DND-41 (cell line): ENCODE measurements at regions not wholly inside any gene's neighbourhood (a gene's known extent, or its start where the extent isn't known, plus 50 kb on each side); places are given as distances from the start of the nearest gene placed in this dataset.

Experiments used
- ATAC-seq: fragments of 200-7000 bp; cut with Tn5 transposase; 3 replicates; pipeline ENCODE4 v1.9.1; 2021; ENCODE audit warnings: low read depth; ENCODE audit not compliant: insufficient read depth
- DNase-seq: peaks from one replicate; pipeline ENCODE4 v3.0.0-alpha.2; 2020
- H2AFZ ChIP-seq: 2 replicates; pipeline ENCODE4 v1.6.0; 2012; ENCODE audit warnings: low read depth, low read length
- H3K27ac ChIP-seq: 2 replicates; pipeline ENCODE4 v1.5.1; 2012; ENCODE audit warnings: low read length, inconsistent platforms
- H3K27me3 ChIP-seq: fragments of 200-600 bp; sonication (generic); 2 replicates; pipeline ENCODE4 v1.6.0; 2012; ENCODE audit warnings: low read length, mild to moderate bottlenecking, inconsistent platforms; ENCODE audit not compliant: insufficient read depth, poor library complexity
- H3K36me3 ChIP-seq: 2 replicates; pipeline ENCODE4 v1.5.1; 2012; ENCODE audit warnings: low read length, inconsistent platforms; ENCODE audit not compliant: insufficient read depth
- H3K4me1 ChIP-seq: 2 replicates; pipeline ENCODE4 v1.5.1; 2012; ENCODE audit warnings: mild to moderate bottlenecking, low read length; ENCODE audit not compliant: insufficient read depth
- H3K4me2 ChIP-seq: 2 replicates; pipeline ENCODE4 v1.6.0; 2012; ENCODE audit warnings: mild to moderate bottlenecking, moderate library complexity, low read length, inconsistent platforms; ENCODE audit not compliant: insufficient read depth
- H3K4me3 ChIP-seq, 2 experiments: fragments of 200-600 bp in 1 of 2; shearing (Covaris generic) in 1 of 2; 2 replicates each; pipeline ENCODE4 v1.5.1; 2012 to 2016; ENCODE audit warnings: inconsistent platforms in 2 of 2, low read length in 2 of 2, mild to moderate bottlenecking in 2 of 2, low read depth in 1 of 2, moderate library complexity in 1 of 2
- H3K79me2 ChIP-seq: 2 replicates; pipeline ENCODE4 v1.6.0; 2012; ENCODE audit warnings: low read length, inconsistent platforms; ENCODE audit not compliant: insufficient read depth
- H3K9ac ChIP-seq: 2 replicates; pipeline ENCODE4 v1.6.0; 2012; ENCODE audit warnings: low read depth, mild to moderate bottlenecking, inconsistent platforms, low read length, moderate library complexity
- H3K9me3 ChIP-seq: 2 replicates; pipeline ENCODE4 v1.5.1; 2012; ENCODE audit warnings: low read length, moderate library complexity, mild to moderate bottlenecking, inconsistent platforms; ENCODE audit not compliant: insufficient read depth, severe bottlenecking
- H4K20me1 ChIP-seq: 2 replicates; pipeline ENCODE4 v1.6.0; 2012; ENCODE audit warnings: low read length; ENCODE audit not compliant: insufficient read depth
- CTCF ChIP-seq: IDR thresholded peaks from 2 replicates; pipeline ENCODE4 v1.5.1; 2012; ENCODE audit warnings: borderline replicate concordance, low read length, moderate library complexity, mild to moderate bottlenecking; ENCODE audit not compliant: poor library complexity, severe bottlenecking; ENCODE audit errors: extremely low read depth
- EZH2 ChIP-seq: IDR thresholded peaks from 3 replicates; pipeline ENCODE4 v1.6.1; 2012; ENCODE audit warnings: borderline replicate concordance, low read depth, mild to moderate bottlenecking, moderate library complexity, low read length, inconsistent platforms; ENCODE audit not compliant: severe bottlenecking

GRCh38 chr2:62447411-62447810 is 58.6 kb downstream of the TMEM17 start:
- Histone ChIP-seq H2AFZ (no peak overlapping the region), H3K4me2 (no peak overlapping the region), H3K4me3 (no peak overlapping the region), H3K4me1 (no peaks in the 10 kb centered on the region), H3K27me3 (no peaks in the 10 kb centered on the region), H4K20me1 (no peaks in the 10 kb centered on the region), H3K79me2 (no peaks in the 10 kb centered on the region), H3K9ac (no peak overlapping the region), H3K9me3 (no peaks in the 10 kb centered on the region), H3K27ac (no peak overlapping the region), H3K36me3 (no peaks in the 10 kb centered on the region)
- TF ChIP-seq EZH2 (no peak), CTCF (no peak)
- DNase-seq (no peak), ATAC-seq (no peak)

DNA sequence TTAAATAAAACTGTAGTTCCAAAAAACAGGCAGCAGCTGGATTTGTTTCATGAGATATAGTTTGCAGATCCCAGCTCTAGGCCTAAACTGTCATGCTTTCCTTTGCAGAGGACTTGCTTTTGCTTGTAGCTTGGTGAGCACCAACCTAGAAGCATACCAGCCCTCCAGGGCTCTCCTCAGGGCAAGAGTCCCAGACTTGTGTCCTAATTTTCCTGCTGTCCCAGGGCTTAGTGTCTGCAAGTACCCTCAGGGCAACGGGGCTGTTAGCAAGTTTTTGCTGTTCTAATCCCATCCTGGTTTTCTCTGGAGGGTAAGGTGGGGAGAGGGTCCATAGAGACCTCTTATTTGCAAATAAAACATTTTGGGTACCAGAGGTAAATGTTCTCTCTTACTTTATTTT is 59.5 kb downstream of the TMEM17 start:
- H3K4me2 ChIP-seq: no peak overlapping the region
- H3K27me3 ChIP-seq: no peaks in the 10 kb centered on the region
- H2AFZ ChIP-seq: no peak overlapping the region
- ATAC-seq (no peak), DNase-seq (no peak)
- H3K79me2 ChIP-seq: no peaks in the 10 kb centered on the region
- no peak overlapping the region for H3K4me3 ChIP-seq
- no peaks in the 10 kb centered on the region for H3K36me3 ChIP-seq
- H3K27ac ChIP-seq: no peak overlapping the region
- no peaks in the 10 kb centered on the region for H4K20me1 ChIP-seq
- no peaks in the 10 kb centered on the region for H3K4me1 ChIP-seq
- no peak for TF ChIP-seq CTCF
- no peak for TF ChIP-seq EZH2
- no peak overlapping the region for H3K9ac ChIP-seq
- no peaks in the 10 kb centered on the region for H3K9me3 ChIP-seq

DNA sequence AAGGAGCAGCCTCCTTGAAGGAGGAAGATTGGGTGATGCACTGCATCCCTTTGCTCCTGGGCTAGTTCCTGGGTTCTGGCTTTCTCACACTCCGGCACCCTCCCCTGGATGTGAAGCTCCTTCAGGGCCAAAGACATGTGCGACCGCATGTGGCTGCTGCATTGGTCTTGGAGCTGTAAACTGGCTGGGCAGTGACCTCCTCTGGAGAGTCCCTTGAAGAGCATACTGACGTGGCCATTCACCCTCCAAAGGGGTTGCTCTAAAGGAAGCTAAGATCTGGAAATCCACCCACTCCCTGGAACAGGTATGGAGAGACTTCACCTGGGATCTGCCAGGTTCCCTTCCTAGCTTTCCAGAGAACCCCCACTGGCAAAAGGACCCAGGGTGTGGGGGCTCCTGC is 62.1 kb downstream of the TMEM17 start:
- TF ChIP-seq CTCF (no peak), EZH2 (no peak)
- no peak overlapping the region for H3K4me2 ChIP-seq
- H3K4me3 ChIP-seq: no peak overlapping the region
- ATAC-seq (no peak), DNase-seq (no peak)
- no peak overlapping the region for H3K9ac ChIP-seq
- H4K20me1 ChIP-seq: no peaks in the 10 kb centered on the region
- H3K4me1 ChIP-seq: no peaks in the 10 kb centered on the region
- no peaks in the 10 kb centered on the region for H3K9me3 ChIP-seq
- no peaks in the 10 kb centered on the region for H3K79me2 ChIP-seq
- no peaks in the 10 kb centered on the region for H3K36me3 ChIP-seq
- no peak overlapping the region for H3K27ac ChIP-seq
- no peaks in the 10 kb centered on the region for H3K27me3 ChIP-seq
- H2AFZ ChIP-seq: no peak overlapping the region

- H3K4me2 ChIP-seq: no peak overlapping the region
- H2AFZ ChIP-seq: no peak overlapping the region
- no peak overlapping the region for H3K27ac ChIP-seq
- no peaks in the 10 kb centered on the region for H3K36me3 ChIP-seq
- H3K79me2 ChIP-seq: no peaks in the 10 kb centered on the region
- no peaks in the 10 kb centered on the region for H4K20me1 ChIP-seq
- H3K9ac ChIP-seq: no peak overlapping the region
- H3K9me3 ChIP-seq: no peaks in the 10 kb centered on the region
- H3K27me3 ChIP-seq: no peaks in the 10 kb centered on the region
- H3K4me3 ChIP-seq: no peak overlapping the region
- DNase-seq (no peak), ATAC-seq (no peak)
- TF ChIP-seq CTCF: no peak
- TF ChIP-seq EZH2: no peak
- no peaks in the 10 kb centered on the region for H3K4me1 ChIP-seq
Measured at GRCh38 chr2:62443471-62443870, 62.5 kb downstream of the TMEM17 start.
